PC-9 (cell line): ENCODE measurements at regions not wholly inside any gene's neighbourhood (a gene's known extent, or its start where the extent isn't known, plus 50 kb on each side); places are given as distances from the start of the nearest gene placed in this dataset.

Experiments used
- BruUV-seq: library from RNA; stranded (reverse); fragments of 400-500 nt; replicated peaks from 2 replicates; lab custom pipeline; 2021; lab: Mats Ljungman, UMichigan
- CTCF ChIA-PET: fragments of 300-600 bp; sonication (Branson Sonifier 250); formaldehyde crosslinking; loops from one replicate; lab custom pipeline; 2022; ENCODE audit warnings: antibody characterized with exemption; lab: Charles Lee
- POLR2A ChIA-PET: fragments of 300-600 bp; sonication (Branson Sonifier 250); formaldehyde crosslinking; loops from one replicate; lab custom pipeline; 2022; ENCODE audit warnings: antibody characterized with exemption; ENCODE audit not compliant: unreplicated experiment; lab: Charles Lee
- DNase-seq, 2 experiments: peaks; one replicate each; pipeline versions ENCODE4 v3.0.0 to v3.0.0-alpha.2; 2015 to 2022; ENCODE audit warnings: mixed read lengths in 1 of 2
- H2AFZ ChIP-seq: fragments of 200-600 bp; sonication (generic); 2 replicates; pipeline ENCODE4 v1.8.1; 2017; ENCODE audit warnings: antibody characterized with exemption
- H3F3A ChIP-seq: fragments of 200-600 bp; sonication (generic); 2 replicates; pipeline ENCODE4 v1.8.1; 2017; ENCODE audit warnings: antibody characterized with exemption, mild to moderate bottlenecking, low read depth; ENCODE audit not compliant: insufficient read depth
- H3K27ac ChIP-seq: fragments of 200-600 bp; sonication (generic); 2 replicates; pipeline ENCODE4 v1.6.1; 2016; ENCODE audit warnings: mixed run types
- H3K27me3 ChIP-seq: fragments of 200-600 bp; sonication (generic); 2 replicates; pipeline ENCODE4 v1.6.1; 2016; ENCODE audit warnings: low read depth, mixed run types; ENCODE audit not compliant: insufficient read depth
- H3K36me3 ChIP-seq: fragments of 200-600 bp; sonication (generic); 2 replicates; pipeline ENCODE4 v1.6.1; 2016; ENCODE audit warnings: low read depth, mixed run types
- H3K4me1 ChIP-seq: fragments of 200-600 bp; sonication (generic); replicated peaks from 2 replicates; pipeline ENCODE4 v1.6.1; 2016; ENCODE audit warnings: mixed run types; ENCODE audit not compliant: insufficient read depth
- H3K4me2 ChIP-seq: fragments of 200-600 bp; sonication (generic); 2 replicates; pipeline ENCODE4 v1.6.1; 2017; ENCODE audit warnings: mixed run types
- H3K4me3 ChIP-seq: fragments of 200-600 bp; sonication (generic); 2 replicates; pipeline ENCODE4 v1.6.1; 2016; ENCODE audit warnings: mixed run types
- H3K79me2 ChIP-seq: fragments of 200-600 bp; sonication (generic); 2 replicates; pipeline ENCODE4 v1.6.1; 2017; ENCODE audit warnings: low read depth, mixed run types
- H3K9me2 ChIP-seq: fragments of 200-600 bp; sonication (generic); 2 replicates; pipeline ENCODE4 v1.8.1; 2017; ENCODE audit warnings: mild to moderate bottlenecking; ENCODE audit not compliant: insufficient read depth
- H3K9me3 ChIP-seq: fragments of 200-600 bp; sonication (generic); 2 replicates; pipeline ENCODE4 v1.8.1; 2016; ENCODE audit warnings: low read depth; ENCODE audit not compliant: insufficient read depth
- H4K20me1 ChIP-seq: fragments of 200-600 bp; sonication (generic); 2 replicates; pipeline ENCODE4 v1.8.1; 2017; ENCODE audit not compliant: insufficient read depth
- EZH2 ChIP-seq: fragments of 200-600 bp; sonication (generic); IDR thresholded peaks from 2 replicates; pipeline ENCODE4 v1.8.0; 2017; ENCODE audit warnings: antibody characterized with exemption, low read depth
- intact Hi-C: fragments of 100-400 bp; cut with micrococcal nuclease; formaldehyde crosslinking; loops from one replicate; pipeline ENCODE4 v1.10.0; 2022; ENCODE audit not compliant: unreplicated experiment
- TF ChIP-seq, protein P1 (sequence below): fragments of 200-600 bp; sonication (generic); conservative IDR thresholded peaks from 2 replicates; pipeline ENCODE4 v1.6.1; 2017; ENCODE audit warnings: mixed run types, antibody characterized with exemption, mild to moderate bottlenecking, moderate library complexity

DNA sequence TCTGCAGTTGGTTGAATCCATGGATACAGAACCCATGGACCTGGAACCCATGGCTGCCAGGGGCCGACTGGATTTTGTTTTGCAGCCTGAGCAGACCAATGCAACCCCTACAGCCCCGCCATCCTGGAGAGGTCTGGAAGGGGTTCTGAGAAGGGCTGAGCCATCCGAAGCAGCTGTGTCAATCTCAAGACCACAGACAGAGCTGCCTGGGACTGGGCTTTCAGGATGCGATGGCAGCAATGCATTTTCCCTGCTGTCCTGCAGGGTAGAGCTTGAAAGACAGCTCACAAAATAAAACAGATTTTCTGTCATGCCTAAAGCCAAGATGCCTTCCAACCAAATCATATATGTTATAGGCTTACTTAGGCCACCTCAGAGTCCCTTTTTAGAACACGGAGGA is 125.8 kb upstream of the NXT1 start:
- DNase-seq: no peak
- Histone ChIP-seq H3K79me2 (no peaks in the 10 kb centered on the region), H3K27me3 (no peaks in the 10 kb centered on the region), H4K20me1 (no peaks in the 10 kb centered on the region), H2AFZ (no peak overlapping the region), H3K4me1 (peaks cover 31% of the 10 kb centered on the region), H3K4me3 (0 out of 2 replicates have a peak overlapping the region, but pooled peaks have one; percentile 22), H3K9me3 (peaks cover 16% of the 10 kb centered on the region; the same call in 1 of the 2 replicates), H3K36me3 (no peaks in the 10 kb centered on the region), H3K27ac (peak overlapping the region; percentile 56), H3K9me2 (no peaks in the 10 kb centered on the region), H3F3A (peaks cover 4% of the 10 kb centered on the region; the same call in 1 of the 2 replicates), H3K4me2 (peak overlapping the region; percentile 58)
- intact Hi-C loops: no loop called here
- BruUV-seq: no TSS peak
- POLR2A ChIA-PET: no interaction called here
- CTCF ChIA-PET: no interaction called here
- TF ChIP-seq EZH2: no peak
- TF ChIP-seq, protein P1, sequence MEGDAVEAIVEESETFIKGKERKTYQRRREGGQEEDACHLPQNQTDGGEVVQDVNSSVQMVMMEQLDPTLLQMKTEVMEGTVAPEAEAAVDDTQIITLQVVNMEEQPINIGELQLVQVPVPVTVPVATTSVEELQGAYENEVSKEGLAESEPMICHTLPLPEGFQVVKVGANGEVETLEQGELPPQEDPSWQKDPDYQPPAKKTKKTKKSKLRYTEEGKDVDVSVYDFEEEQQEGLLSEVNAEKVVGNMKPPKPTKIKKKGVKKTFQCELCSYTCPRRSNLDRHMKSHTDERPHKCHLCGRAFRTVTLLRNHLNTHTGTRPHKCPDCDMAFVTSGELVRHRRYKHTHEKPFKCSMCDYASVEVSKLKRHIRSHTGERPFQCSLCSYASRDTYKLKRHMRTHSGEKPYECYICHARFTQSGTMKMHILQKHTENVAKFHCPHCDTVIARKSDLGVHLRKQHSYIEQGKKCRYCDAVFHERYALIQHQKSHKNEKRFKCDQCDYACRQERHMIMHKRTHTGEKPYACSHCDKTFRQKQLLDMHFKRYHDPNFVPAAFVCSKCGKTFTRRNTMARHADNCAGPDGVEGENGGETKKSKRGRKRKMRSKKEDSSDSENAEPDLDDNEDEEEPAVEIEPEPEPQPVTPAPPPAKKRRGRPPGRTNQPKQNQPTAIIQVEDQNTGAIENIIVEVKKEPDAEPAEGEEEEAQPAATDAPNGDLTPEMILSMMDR: no peak

DNA sequence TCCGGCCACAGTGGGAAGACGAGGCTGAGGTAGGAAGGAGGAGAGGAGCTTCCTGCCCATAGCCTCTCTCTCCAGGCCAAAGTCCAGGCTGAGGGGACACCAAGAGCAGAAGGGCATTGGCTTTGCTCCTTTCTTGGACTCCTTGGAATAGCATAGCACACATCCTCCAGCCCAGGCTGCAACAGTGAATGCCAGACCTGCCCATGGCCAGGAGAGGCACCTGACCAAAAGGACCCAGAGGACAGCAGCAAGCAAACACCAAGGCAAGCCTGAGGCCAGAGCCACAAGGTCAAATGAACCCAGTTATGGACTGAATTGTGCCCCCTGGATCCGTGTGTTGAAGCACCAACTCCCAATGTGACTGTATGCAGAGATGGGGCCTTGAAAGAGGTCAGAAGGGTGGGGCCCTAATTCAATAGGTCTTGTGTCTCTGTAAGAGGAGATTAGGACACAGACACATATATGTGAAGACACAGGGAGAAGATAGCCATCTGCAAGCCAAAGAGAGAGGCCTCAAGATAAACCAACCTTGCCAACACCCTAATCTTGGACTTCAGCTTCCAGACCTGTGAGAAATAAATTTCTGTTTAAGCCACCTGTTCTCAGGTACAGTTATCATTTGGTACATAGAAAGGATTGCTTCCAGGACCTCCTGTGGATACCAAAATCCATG is 126.5 kb upstream of the NXT1 start:
- Histone ChIP-seq H3K36me3 (no peaks in the 10 kb centered on the region), H3K4me3 (no peak overlapping the region), H3F3A (peaks cover 4% of the 10 kb centered on the region; the same call in 1 of the 2 replicates), H3K9me2 (no peaks in the 10 kb centered on the region), H3K27ac (no peak overlapping the region), H2AFZ (no peak overlapping the region), H3K9me3 (peaks cover 16% of the 10 kb centered on the region; the same call in 1 of the 2 replicates), H3K27me3 (no peaks in the 10 kb centered on the region), H4K20me1 (no peaks in the 10 kb centered on the region), H3K79me2 (no peaks in the 10 kb centered on the region), H3K4me2 (no peak overlapping the region), H3K4me1 (peaks cover 31% of the 10 kb centered on the region)
- DNase-seq: no peak
- BruUV-seq: no TSS peak
- ChIA-PET POLR2A (no interaction called here), CTCF (no interaction called here)
- intact Hi-C loops: no loop called here
- TF ChIP-seq, protein P1: no peak
- TF ChIP-seq EZH2: no peak

DNA sequence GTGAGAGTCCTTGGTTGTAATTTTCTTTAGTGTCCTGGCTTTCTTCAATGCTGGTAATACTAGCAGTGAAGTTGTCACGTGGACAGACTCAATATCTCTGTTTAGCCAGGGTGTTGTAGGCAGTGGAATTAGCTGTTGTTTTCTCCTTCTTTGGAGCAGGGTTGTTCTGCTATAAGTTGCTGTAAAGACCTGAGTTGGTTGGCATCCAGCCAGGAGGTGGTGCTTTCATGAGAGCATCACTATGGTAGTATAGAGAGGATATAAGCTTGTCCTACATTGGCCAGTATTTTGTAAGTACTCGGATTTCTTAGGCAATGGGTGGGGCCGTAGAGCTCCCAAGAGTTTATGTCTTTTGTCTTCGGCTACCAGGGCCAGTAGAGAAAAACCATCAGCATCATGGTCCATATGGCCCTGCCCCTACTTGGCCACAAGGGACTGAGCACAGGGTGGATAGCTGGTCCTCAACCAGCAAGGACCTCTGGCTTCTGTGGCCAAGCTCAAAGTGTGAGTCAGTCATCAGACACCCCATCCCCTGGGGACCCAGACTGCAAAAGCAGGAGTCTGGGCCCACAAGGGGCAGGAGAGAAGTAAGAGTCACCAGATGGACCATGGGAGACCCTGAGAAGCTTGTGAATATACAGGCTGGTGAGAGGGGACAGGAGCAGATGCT is 127.9 kb upstream of the NXT1 start:
- no peak overlapping the region for H2AFZ ChIP-seq
- ChIA-PET CTCF (no interaction called here), POLR2A (no interaction called here)
- H3K27me3 ChIP-seq: no peaks in the 10 kb centered on the region
- intact Hi-C loops: no loop called here
- no peak for DNase-seq
- TF ChIP-seq, protein P1: no peak
- no peaks in the 10 kb centered on the region for H3K9me2 ChIP-seq
- peaks cover 16% of the 10 kb centered on the region; the same call in 1 of the 2 replicates for H3K9me3 ChIP-seq
- no peak overlapping the region for H3K4me2 ChIP-seq
- no peak overlapping the region for H3K27ac ChIP-seq
- no peaks in the 10 kb centered on the region for H3K79me2 ChIP-seq
- no peaks in the 10 kb centered on the region for H3K36me3 ChIP-seq
- H3F3A ChIP-seq: peaks cover 4% of the 10 kb centered on the region; the same call in 1 of the 2 replicates
- no TSS peak for BruUV-seq
- peaks cover 25% of the 10 kb centered on the region for H3K4me1 ChIP-seq
- H4K20me1 ChIP-seq: no peaks in the 10 kb centered on the region
- no peak overlapping the region for H3K4me3 ChIP-seq
